ENCODE measurements at regions not wholly inside any gene's neighbourhood (a gene's known extent, or its start where the extent isn't known, plus 50 kb on each side); places are given as distances from the start of the nearest gene placed in this dataset.
"Not testable (repeated sequence)": the region's sequence is repeated elsewhere in the genome, so short reads cannot be mapped to it uniquely, and the experiment has no call there.

- Mint-ChIP-seq H3K4me3 (no peak overlapping the region), H3K27me3 (peaks cover 24% of the 10 kb centered on the region), H3K27ac (no peak overlapping the region), H3K4me1 (ENCODE audit: low read depth) (no peaks in the 10 kb centered on the region), H3K36me3 (ENCODE audit: low read depth) (no peaks in the 10 kb centered on the region), H3K9me3 (peaks cover 19% of the 10 kb centered on the region)
Measured at GRCh38 chr6:169014211-169015197, 239.1 kb downstream of the THBS2 start.

DNA sequence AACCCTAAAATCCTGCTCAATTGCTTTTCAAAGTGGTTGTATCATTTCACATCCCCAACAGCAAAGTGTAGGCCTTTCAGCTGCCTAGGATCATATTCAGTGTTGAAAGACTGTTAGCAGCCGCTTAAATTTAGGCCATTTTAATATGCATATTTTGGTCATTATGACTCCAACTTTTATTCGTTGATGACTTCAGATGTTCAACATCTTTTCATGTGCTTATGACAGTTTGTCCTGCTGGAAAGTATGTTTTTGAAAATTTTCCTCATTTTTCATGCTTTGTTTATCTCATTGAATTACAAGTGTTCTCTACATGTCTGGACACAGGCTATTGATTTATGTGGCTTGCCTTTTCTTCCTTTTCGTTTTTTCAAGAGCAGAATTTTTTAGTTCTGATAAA lies 244.0 kb downstream of the THBS2 start:
- H3K9me3 Mint-ChIP-seq, result no peaks in the 10 kb centered on the region
- H3K4me1 Mint-ChIP-seq (ENCODE audit: low read depth), result no peaks in the 10 kb centered on the region
- no peaks in the 10 kb centered on the region for H3K36me3 Mint-ChIP-seq (ENCODE audit: low read depth)
- no peak overlapping the region for H3K27ac Mint-ChIP-seq
- H3K27me3 Mint-ChIP-seq, result peaks cover 7% of the 10 kb centered on the region
- H3K4me3 Mint-ChIP-seq, result no peak overlapping the region

DNA sequence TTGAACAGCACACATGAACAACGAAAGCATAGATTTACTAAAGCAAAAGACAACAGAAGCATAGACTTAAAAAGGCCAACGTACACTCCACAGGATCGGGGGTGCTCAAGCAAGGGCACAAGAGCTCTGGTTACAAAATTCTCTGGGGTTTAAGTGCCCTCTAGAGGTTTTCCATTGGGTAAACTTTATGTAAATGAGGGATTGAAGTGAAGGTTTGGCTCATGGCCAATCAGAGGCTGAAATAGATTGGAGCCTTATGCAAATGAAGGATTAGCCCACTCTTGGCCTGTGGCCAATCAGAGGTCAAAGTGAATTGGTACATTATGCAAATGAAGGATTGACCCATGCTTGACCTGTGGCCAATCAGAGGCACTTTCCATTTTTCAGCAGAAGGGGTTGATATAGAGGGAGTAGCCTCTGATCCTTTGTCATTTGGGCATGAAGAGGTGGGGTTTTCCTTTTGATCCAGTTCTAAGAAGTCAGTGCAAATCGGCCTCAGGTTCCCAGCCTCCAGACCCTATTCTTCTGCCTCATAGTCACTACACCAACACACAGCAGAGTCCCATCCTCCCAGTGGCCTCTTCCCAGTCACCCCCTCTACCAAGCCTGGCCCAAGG lies 244.9 kb downstream of the THBS2 start:
- no peak overlapping the region for H3K27ac Mint-ChIP-seq
- no peaks in the 10 kb centered on the region for H3K9me3 Mint-ChIP-seq
- H3K27me3 Mint-ChIP-seq, result peaks cover 10% of the 10 kb centered on the region
- H3K4me1 Mint-ChIP-seq (ENCODE audit: low read depth), result no peaks in the 10 kb centered on the region
- no peaks in the 10 kb centered on the region for H3K36me3 Mint-ChIP-seq (ENCODE audit: low read depth)
- H3K4me3 Mint-ChIP-seq, result no peak overlapping the region

DNA sequence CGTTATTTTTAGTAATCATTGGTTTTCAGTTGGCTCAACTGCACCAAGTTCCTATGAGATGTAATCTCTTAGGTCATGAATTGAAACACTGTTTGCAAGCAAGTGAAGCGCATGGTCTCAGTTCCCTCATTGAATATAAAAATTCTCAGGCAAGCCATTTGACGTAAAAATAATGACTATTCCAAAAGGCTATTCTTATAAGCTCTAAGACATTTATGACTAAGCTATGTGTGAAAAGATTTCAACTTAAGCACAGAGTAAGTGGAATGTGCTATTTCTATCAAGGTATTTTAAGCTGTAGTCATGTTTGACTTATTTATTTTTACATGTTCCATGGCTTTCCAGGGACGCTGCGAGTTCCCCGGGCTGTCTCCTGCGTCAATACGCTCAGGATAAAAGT lies 248.5 kb downstream of the THBS2 start:
- Mint-ChIP-seq H3K27me3 (peaks cover 9% of the 10 kb centered on the region), H3K36me3 (ENCODE audit: low read depth) (no peaks in the 10 kb centered on the region), H3K27ac (no peak overlapping the region), H3K4me3 (no peak overlapping the region), H3K9me3 (no peaks in the 10 kb centered on the region), H3K4me1 (ENCODE audit: low read depth) (no peaks in the 10 kb centered on the region)

GRCh38 chr6:169000022-169000421 lies 253.6 kb downstream of the THBS2 start:
- Mint-ChIP-seq H3K4me1 (ENCODE audit: low read depth) (no peaks in the 10 kb centered on the region), H3K36me3 (ENCODE audit: low read depth) (no peaks in the 10 kb centered on the region), H3K27me3 (peaks cover 9% of the 10 kb centered on the region), H3K27ac (no peak overlapping the region), H3K4me3 (no peak overlapping the region), H3K9me3 (no peaks in the 10 kb centered on the region)

- Mint-ChIP-seq H3K4me1 (ENCODE audit: low read depth) (no peaks in the 10 kb centered on the region), H3K4me3 (no peak overlapping the region), H3K36me3 (ENCODE audit: low read depth) (no peaks in the 10 kb centered on the region), H3K9me3 (no peaks in the 10 kb centered on the region), H3K27me3 (peaks cover 4% of the 10 kb centered on the region), H3K27ac (no peak overlapping the region)
Measured at GRCh38 chr6:168999392-168999791, 254.3 kb downstream of the THBS2 start.

GRCh38 chr6:168996356-168996625 lies 257.4 kb downstream of the THBS2 start:
- H3K36me3 Mint-ChIP-seq (ENCODE audit: low read depth), result no peaks in the 10 kb centered on the region
- H3K9me3 Mint-ChIP-seq, result no peaks in the 10 kb centered on the region
- no peak overlapping the region for H3K27ac Mint-ChIP-seq
- H3K4me1 Mint-ChIP-seq (ENCODE audit: low read depth), result no peaks in the 10 kb centered on the region
- no peak overlapping the region for H3K4me3 Mint-ChIP-seq
- no peaks in the 10 kb centered on the region for H3K27me3 Mint-ChIP-seq

DNA sequence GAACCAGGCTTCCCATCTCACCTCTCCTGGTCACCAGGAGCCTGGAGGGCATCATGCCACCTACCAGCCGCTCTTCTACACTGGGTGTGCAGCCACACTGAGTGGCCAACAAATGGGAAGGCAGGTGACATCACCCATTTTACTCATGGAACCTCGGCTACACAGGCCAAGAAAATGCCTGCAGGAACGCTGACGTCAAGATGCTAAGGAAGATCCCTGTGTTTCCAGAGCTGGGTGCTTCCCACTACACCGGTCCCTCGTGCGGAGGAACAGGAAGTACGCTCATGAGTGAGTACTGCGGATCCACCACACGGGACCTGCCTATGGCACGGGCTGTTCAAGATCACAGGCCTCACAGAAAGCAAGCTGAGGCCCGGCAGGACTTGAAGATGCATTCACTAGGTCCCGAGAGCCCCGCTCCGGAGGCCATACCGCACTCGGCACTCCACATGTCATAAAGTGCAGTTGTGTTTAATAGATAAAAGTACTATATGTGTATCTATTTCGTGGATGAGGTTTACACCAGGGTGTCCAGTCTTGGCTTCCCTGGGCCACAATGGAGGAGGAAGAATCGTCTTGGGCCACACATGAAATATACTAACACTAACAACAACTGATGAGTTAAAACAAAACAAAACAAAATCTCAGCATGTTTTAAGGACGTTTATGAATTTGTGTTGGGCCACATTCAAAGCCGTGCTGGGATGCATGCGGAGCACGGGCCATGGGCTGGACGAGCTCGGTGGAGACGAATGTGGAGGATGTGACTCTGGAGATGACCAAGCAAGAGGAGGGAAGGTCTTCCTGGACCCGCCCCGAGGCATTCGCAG lies 257.9 kb downstream of the THBS2 start:
- H3K4me1 Mint-ChIP-seq (ENCODE audit: low read depth), result no peaks in the 10 kb centered on the region
- H3K9me3 Mint-ChIP-seq, result no peaks in the 10 kb centered on the region
- no peak overlapping the region for H3K27ac Mint-ChIP-seq

DNA sequence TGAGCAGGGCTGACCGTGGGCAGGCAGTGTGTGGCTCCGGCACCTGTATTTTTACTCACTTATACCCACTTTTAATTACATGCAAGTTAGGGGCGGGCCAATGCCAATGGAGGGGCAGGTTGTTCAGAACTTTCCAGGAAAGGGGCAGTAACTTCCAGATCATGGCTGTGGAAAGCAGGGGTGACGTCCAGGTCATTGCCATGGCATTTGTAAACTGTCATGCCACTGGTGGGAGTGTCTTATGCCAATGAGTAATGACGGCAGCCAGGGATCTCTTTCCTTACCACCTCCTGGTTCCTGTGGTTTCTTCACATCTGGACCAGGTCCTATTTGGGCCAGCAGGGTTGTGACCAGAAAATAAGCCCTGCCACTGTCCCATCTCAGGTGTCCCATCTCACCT lies 258.7 kb downstream of the THBS2 start:
- H3K27ac Mint-ChIP-seq, result no peak overlapping the region
- H3K36me3 Mint-ChIP-seq (ENCODE audit: low read depth), result no peaks in the 10 kb centered on the region
- no peak overlapping the region for H3K4me3 Mint-ChIP-seq
- H3K4me1 Mint-ChIP-seq (ENCODE audit: low read depth), result no peaks in the 10 kb centered on the region
- H3K9me3 Mint-ChIP-seq, result no peaks in the 10 kb centered on the region
- H3K27me3 Mint-ChIP-seq, result no peaks in the 10 kb centered on the region

More for the DNA sequence above, 257.9 kb downstream of the THBS2 start:
- H3K27me3 Mint-ChIP-seq, result no peaks in the 10 kb centered on the region
- H3K36me3 Mint-ChIP-seq (ENCODE audit: low read depth), result no peaks in the 10 kb centered on the region
- H3K4me3 Mint-ChIP-seq, result no peak overlapping the region

GRCh38 chr6:168992446-168993144 lies 261.1 kb downstream of the THBS2 start:
- Mint-ChIP-seq H3K4me1 (ENCODE audit: low read depth) (no peaks in the 10 kb centered on the region), H3K27ac (no peak overlapping the region), H3K9me3 (no peaks in the 10 kb centered on the region), H3K4me3 (no peak overlapping the region), H3K27me3 (no peaks in the 10 kb centered on the region), H3K36me3 (ENCODE audit: low read depth) (no peaks in the 10 kb centered on the region)

DNA sequence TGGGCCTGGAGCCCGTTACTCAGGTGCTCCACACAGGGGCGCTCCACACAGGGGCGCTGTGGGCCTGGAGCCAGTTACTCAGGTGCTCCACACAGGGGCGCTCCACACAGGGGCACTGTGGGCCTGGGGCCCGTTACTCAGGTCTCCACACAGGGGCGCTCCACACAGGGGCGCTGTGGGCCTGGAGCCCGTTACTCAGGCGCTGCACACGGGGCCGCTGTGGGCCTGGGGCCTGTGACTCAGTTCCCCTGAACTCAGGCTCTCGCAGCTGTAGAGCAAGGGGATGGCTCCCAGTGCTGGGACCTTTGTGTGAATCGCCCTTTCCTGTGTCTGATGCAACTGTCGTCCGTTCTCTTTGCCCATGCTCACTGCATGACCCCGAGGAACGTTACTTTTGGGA lies 262.0 kb downstream of the THBS2 start:
- H3K4me1 Mint-ChIP-seq (ENCODE audit: low read depth); H3K9me3 Mint-ChIP-seq; H3K27me3 Mint-ChIP-seq: not testable (repeated sequence)

GRCh38 chr6:168990019-168990751 lies 263.5 kb downstream of the THBS2 start:
- H3K27ac Mint-ChIP-seq, result no peak overlapping the region
- no peak overlapping the region for H3K4me3 Mint-ChIP-seq
- no peaks in the 10 kb centered on the region for H3K9me3 Mint-ChIP-seq
- H3K4me1 Mint-ChIP-seq (ENCODE audit: low read depth), result no peaks in the 10 kb centered on the region
- H3K36me3 Mint-ChIP-seq (ENCODE audit: low read depth), result no peaks in the 10 kb centered on the region
- H3K27me3 Mint-ChIP-seq, result peaks cover 4% of the 10 kb centered on the region

More for the DNA sequence above, 262.0 kb downstream of the THBS2 start:
- not testable (repeated sequence) for H3K27ac Mint-ChIP-seq; H3K4me3 Mint-ChIP-seq; H3K36me3 Mint-ChIP-seq (ENCODE audit: low read depth)

DNA sequence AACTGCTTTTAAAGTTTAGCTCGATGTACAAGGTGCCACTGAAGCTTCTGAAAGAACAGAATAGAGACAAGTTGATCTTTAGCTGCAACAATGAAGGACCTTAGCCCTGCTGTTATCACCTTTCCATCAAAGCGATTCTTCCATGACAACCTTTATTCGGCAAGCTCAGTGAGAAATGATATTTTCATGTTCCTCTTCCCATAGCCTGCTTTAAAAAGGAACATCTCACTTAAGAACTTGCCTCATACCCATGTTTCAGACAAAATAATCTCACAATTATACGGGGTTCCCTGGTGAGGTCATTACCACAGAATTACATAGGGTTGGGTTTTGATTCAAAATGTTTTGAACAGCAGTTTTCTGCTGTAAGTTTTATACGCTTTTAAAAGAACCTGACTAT lies 264.2 kb downstream of the THBS2 start:
- Mint-ChIP-seq H3K27me3 (peaks cover 4% of the 10 kb centered on the region), H3K36me3 (ENCODE audit: low read depth) (no peaks in the 10 kb centered on the region), H3K4me3 (no peak overlapping the region), H3K4me1 (ENCODE audit: low read depth) (no peaks in the 10 kb centered on the region), H3K27ac (no peak overlapping the region), H3K9me3 (no peaks in the 10 kb centered on the region)

GRCh38 chr6:168988801-168989200 lies 264.8 kb downstream of the THBS2 start:
- Mint-ChIP-seq H3K4me3 (no peak overlapping the region), H3K9me3 (no peaks in the 10 kb centered on the region), H3K27ac (no peak overlapping the region), H3K36me3 (ENCODE audit: low read depth) (no peaks in the 10 kb centered on the region), H3K4me1 (ENCODE audit: low read depth) (no peaks in the 10 kb centered on the region), H3K27me3 (peaks cover 4% of the 10 kb centered on the region)
